HG03432 (cell line): ENCODE measurements at regions not wholly inside any gene's neighbourhood (a gene's known extent, or its start where the extent isn't known, plus 50 kb on each side); places are given as distances from the start of the nearest gene placed in this dataset.

Experiments
- ATAC-seq: cut with Tn5 transposase; IDR thresholded peaks from one replicate; pipeline ENCODE4 v1.9.1; 2021; ENCODE audit warnings: mild to moderate bottlenecking, moderate library complexity; ENCODE audit not compliant: unreplicated experiment

DNA sequence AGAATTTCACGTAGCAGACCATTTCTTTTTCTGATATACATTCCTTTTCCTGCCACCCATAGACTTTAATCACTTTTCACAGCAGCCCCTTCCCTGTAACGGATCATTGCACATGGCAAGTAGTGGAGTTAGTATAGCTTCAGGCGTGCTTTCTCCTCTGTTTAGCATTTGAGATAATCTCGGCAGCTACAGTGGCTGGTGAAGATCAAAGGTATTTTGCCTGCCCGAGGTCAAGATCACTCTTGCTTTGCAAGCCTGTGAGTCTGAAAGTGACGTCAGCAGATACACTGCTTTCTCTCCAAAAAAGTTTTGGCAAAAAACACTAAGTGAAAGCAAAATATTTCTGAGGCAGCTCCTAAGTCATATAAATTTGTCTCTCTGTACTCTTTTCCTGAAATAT lies 260.0 kb downstream of the NDFIP2 start:
- ATAC-seq, result peak; percentile 44

- ATAC-seq, result no peak
Measured at GRCh38 chr13:79736356-79736755, 255.4 kb downstream of the NDFIP2 start.

DNA sequence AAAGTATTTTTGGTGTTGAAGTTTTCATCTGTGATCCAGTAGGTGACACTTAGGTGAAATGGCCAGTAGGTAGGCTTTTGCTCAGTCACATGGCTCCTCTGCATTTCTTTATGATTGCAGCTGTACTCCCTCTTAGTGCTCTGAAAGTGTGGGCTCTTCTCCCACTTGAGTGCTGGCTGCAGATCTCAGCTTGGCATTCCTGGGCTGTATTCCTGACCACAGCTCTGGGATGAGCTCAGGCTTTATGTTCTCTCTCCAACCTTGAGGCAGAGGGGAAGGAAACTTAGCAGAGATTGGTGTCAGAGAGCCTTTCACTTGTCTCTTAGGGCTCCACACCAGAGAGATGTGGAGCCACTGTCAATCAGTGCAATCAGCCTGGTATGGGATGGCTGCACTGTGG lies 254.3 kb downstream of the NDFIP2 start:
- no peak for ATAC-seq

DNA sequence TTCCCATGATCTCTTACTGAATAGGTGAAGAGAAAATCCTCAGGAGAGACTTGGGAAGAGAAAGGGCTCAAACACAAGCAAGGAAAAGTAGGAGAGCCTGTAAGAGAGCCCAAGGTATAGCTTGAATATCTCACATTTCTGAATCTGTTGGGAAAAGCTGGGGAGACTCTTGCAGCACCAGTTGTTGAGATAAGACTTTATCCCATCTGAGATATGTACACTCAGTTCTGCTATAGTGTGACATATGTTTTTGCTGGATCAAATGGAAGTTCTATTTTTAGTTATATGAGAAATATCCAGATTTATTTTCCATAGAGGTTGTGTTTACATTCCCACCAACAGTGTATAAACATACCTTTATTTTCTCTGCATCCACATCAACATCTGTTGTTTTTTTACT lies 246.1 kb downstream of the NDFIP2 start:
- no peak for ATAC-seq

- ATAC-seq, result no peak
Measured at GRCh38 chr13:79725841-79726240, 244.9 kb downstream of the NDFIP2 start.

GRCh38 chr13:79724348-79725103 lies 243.6 kb downstream of the NDFIP2 start:
- ATAC-seq, result no peak

GRCh38 chr13:79723519-79724024 lies 242.6 kb downstream of the NDFIP2 start:
- no peak for ATAC-seq

GRCh38 chr13:79722885-79723445 lies 242.0 kb downstream of the NDFIP2 start:
- ATAC-seq, result no peak

- ATAC-seq, result no peak
Measured at GRCh38 chr13:79716191-79716590, 235.2 kb downstream of the NDFIP2 start.

GRCh38 chr13:79711631-79712030 lies 230.7 kb downstream of the NDFIP2 start:
- no peak for ATAC-seq

DNA sequence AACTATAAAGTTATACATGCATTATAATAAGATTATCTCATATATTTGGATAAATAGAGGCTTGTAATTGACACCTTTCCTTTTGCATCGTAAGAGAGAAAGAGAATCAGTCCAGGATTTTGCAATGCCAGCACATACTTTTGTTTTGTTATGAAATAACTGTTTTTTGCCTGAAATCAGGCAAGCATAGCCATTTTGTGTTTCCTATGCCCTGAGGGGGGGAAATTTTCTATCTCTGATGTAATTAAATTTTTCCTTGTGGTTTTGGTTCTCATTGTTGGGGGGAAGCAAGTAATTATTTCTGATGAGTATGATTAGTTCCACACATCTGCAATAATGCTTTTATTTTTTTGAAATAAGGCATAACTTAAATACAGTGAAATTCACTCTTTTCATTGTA lies 229.4 kb downstream of the NDFIP2 start:
- no peak for ATAC-seq

DNA sequence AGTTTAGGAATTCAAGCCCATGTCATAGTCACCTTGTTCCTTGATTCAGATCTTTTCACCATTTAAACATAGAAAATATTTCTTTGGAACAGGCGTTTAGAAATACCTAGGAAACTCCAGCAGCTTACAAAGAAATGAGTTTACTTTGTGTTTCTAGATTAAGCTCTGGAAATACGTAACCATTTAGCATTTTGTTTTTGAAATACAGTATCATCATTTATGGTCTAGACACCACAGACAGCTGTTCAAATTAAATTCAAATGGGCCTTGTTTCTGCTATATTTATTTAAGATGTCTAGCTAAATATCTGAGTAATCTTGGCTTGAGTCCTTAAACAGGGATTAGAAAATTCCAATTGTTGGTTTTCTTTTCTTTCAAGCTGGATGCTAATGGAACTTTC lies 228.5 kb downstream of the NDFIP2 start:
- ATAC-seq, result no peak

DNA sequence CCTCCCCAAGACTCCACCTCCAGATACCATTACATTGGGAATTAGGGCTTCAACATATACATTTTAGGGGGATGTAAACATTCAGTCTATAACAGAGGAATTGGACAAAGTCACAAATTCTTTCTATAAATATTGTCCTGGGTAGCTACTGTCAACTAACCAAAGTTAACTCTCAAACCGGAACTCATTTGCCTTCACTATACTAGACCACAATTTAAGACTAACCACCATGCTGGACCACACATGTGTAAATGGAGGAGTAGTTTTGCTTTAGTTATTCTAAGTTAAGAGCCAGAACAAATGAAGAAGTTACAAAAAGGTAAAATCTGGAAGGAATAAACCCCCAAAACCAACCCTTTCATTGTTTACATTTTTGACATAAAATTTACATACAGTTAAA lies 222.8 kb downstream of the NDFIP2 start:
- peak; percentile 72 for ATAC-seq

DNA sequence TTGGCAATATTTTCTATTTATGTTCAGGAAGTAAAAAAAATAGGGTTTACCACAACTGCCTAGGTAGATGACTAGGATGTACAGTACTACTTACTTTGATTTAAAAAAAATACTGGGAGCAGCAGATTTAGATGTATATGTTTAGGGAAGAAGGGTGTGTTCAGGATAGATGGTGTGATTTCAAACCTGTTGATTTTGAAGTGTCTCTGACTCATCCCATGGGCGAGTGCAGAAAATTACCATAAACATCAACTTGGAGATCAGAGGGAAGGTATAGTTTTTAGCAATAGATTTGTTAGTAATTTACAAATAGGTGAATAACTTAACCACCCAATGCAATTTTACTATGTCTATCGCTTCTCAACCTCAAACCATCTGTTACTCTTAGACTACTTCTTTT lies 214.8 kb downstream of the NDFIP2 start:
- no peak for ATAC-seq

DNA sequence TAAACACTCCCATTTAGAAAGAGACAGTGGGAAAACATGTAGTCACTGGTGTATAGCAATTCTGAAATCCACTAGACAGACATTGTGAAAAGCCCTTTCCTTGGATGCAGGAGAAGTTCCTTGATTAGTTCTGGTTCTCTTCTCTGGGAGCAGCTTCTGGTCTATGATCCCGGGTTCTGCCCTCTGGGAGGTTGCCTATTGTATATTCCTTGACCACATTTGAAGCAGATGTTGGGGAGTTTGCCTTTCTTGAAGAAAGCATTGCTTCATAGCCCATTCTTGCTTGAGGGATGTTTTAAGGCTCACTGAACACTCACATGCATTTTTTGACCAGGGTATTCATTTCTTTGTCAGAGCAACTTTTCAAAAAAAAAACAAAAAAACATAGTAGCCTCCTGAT lies 211.9 kb downstream of the NDFIP2 start:
- ATAC-seq, result no peak

GRCh38 chr13:79691826-79692225 lies 210.9 kb downstream of the NDFIP2 start:
- ATAC-seq, result no peak

DNA sequence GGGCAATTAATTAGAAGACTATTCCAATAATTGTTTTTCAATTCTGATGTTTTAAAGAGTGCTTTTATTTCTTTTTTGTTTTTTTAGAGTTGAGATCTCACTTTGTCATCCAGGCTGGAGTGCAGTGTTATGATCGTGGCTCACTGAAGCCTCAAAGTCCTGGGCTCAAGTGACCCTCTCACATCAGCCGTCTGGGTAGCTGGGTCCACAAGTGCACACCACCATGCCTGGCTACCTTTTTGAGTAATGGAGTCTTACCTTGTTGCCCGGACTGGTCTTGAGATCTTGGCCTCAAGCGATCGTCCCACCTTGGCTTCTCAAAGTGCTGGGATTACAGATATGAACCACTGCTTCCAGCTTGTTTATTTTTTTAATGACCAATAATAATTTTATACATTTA lies 207.8 kb downstream of the NDFIP2 start:
- ATAC-seq, result no peak

GRCh38 chr13:79686441-79686840 lies 205.5 kb downstream of the NDFIP2 start:
- ATAC-seq, result no peak

DNA sequence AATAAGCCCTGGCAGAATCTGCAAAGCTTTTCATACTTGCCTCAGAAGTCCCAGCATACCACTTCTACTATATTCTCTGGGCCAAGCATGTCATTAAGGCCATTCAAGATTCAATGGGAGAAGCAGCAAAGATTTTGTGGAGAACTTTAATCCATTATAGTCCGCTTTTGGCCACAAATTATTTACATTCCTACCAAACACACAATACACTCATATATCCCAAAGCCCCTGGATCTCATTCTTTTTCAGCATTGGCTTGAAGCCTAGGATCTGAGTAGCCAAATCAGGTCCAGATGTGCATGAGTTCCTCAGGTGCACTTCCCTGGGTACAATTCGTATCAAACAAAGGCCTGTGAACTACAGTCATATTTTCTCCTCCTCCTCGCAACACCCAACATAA lies 203.4 kb downstream of the NDFIP2 start:
- ATAC-seq, result no peak

DNA sequence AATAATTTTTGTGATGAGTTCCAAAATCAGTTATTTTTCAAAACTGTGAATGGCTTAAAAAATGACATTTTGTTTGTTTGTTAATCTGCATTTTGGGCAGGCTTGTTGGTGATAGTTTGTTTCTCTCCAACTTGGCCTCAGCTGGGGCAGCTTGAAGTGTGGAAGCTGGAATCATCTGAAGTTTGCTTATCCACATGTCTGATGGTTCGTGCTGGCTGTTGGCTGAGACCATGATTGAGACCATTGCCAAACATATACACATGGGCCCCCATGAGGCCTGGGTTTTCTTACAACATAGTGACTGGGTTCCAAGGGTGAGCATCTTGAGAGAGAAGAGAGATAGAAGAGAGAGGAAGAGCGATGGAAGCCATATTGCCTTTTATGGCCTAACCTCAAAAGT lies 201.2 kb downstream of the NDFIP2 start:
- no peak for ATAC-seq

DNA sequence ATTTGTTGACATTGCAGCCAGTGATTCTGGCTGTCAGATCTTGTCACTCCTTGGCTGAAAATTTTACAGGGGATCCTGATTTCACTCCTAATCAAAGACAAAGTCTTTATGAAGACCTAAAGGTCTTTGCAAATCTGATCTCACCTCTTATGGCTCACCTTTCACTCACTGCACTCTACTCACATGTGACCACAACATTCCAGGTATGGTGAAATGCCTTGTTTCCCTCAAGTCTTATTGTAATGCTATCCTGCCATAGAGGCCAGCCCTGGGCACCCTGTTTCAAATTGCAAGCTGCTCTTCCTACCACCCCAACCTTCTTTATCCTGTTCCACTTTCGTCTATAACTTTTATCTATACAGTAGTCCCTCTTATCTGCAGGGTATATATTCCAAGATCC lies 200.1 kb downstream of the NDFIP2 start:
- no peak for ATAC-seq

DNA sequence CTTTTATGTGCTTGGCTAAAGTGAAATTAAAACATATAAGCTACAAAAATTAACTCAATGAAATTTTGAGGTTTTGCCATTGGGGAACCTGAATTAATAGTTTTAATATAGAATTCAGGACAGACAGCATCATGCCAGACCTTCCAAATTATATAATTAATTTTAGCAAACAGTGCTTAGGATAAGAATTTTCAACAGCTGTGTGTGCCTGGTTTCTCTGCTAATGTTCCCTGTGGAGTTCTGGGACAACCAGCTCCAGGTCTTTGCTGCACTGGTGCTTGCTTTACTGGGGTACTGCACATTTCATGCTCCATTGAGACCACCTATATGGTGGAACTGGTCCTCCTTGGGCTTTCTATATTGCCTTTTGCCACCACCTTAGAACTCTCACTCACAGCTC lies 199.5 kb downstream of the NDFIP2 start:
- no peak for ATAC-seq

- ATAC-seq, result peak; percentile 83
Measured at GRCh38 chr13:79679334-79679733, 198.4 kb downstream of the NDFIP2 start.
